ENCODE measurements at regions not wholly inside any gene's neighbourhood (a gene's known extent, or its start where the extent isn't known, plus 50 kb on each side); places are given as distances from the start of the nearest gene placed in this dataset.

DNA sequence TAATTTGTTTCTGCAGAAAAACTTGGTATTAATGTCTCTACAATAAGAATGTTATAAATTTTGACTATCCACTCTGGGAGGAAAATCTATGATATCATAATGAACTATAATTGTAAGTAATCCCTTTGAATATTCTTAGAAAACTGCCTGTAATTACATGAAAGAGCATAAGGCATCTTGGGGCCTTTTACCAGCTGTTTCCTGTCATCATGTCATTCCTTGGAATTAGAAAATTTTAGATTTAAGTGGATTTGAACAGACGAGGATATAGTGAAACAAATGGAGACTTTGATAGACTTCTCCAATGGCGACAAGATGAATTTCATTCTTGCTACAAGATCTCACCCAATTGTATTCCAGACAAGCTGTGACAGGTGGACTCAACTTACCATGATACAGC, 423.4 kb upstream of the FLRT2 start:
- H3K4me1 Mint-ChIP-seq, result no peaks in the 10 kb centered on the region
- no peaks in the 10 kb centered on the region for H3K36me3 Mint-ChIP-seq (ENCODE audit: low read depth)
- no peaks in the 10 kb centered on the region for H3K27me3 Mint-ChIP-seq
- no peak for DNase-seq
- peaks cover 4% of the 10 kb centered on the region for H3K9me3 Mint-ChIP-seq
- intact Hi-C loops (cut with micrococcal nuclease), result no loop called here
- no peak overlapping the region for H3K27ac Mint-ChIP-seq
- H3K4me3 Mint-ChIP-seq, result no peak overlapping the region

DNA sequence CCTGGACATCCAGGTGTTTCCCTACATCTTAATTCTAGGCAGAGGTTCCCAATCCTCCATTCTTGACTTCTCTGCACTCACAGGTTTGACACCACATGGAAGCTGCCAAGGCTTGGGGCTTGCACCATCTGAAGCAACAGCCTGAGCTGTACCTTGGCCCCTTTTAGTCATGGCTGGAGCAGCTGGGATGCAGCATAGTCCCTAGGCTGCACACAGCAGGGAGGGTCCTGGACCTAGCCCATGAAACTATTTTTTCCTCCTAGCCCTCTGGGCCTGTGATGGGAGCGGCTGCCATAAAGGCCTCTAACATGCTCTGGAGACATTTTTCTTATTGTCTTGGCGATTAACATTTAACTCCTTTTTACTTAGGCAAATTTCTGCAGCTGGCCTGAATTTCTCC, 417.2 kb upstream of the FLRT2 start:
- Mint-ChIP-seq H3K27me3 (no peaks in the 10 kb centered on the region), H3K4me3 (no peak overlapping the region), H3K4me1 (no peaks in the 10 kb centered on the region), H3K27ac (no peak overlapping the region), H3K9me3 (peaks cover 18% of the 10 kb centered on the region), H3K36me3 (ENCODE audit: low read depth) (no peaks in the 10 kb centered on the region)
- DNase-seq, result no peak
- intact Hi-C loops (cut with micrococcal nuclease), result no loop called here

DNA sequence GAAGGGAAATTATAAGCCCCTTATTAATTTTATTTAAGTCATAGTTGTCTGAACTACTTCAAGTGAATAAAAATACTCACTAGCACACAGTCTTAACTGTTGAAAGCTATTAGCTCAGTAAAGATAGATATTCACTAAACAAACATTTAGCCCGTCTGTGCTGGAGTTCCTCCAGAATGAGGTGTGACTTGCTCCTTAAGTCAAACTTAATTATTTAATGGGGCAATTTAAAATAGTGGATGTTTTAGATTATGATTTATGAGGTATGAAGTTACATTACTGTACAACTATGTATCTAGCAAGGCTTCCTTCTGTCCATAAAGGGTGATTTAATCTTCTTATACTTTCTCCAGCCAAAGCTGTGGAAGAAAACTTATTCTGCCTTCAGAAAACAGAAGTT, 414.0 kb upstream of the FLRT2 start:
- DNase-seq, result no peak
- Mint-ChIP-seq H3K36me3 (ENCODE audit: low read depth) (no peaks in the 10 kb centered on the region), H3K4me3 (no peak overlapping the region), H3K27ac (no peak overlapping the region), H3K9me3 (peaks cover 18% of the 10 kb centered on the region), H3K4me1 (no peaks in the 10 kb centered on the region), H3K27me3 (no peaks in the 10 kb centered on the region)
- intact Hi-C loops (cut with micrococcal nuclease), result no loop called here

DNA sequence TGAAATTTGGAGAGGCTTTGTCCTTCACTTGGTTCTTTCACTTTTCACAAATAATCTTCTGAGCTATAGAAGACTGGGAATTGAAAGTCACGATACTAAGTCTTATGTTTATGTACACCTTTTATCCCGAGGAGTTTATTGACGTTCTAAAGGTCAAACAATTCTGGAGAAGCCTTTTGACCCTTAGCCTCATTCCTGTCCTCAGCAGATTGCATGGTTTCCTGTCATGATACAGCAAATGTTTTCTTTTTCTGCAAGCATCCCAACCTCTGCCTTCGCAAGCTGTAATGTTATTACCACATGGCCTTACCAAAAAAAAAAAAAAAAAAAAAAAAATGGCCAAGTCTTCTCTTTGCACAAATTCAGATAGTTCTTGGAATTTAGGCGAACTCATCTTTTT, 411.7 kb upstream of the FLRT2 start:
- no peak for DNase-seq
- no peaks in the 10 kb centered on the region for H3K36me3 Mint-ChIP-seq (ENCODE audit: low read depth)
- no peak overlapping the region for H3K4me3 Mint-ChIP-seq
- H3K4me1 Mint-ChIP-seq, result no peaks in the 10 kb centered on the region
- H3K27ac Mint-ChIP-seq, result no peak overlapping the region
- H3K27me3 Mint-ChIP-seq, result no peaks in the 10 kb centered on the region
- H3K9me3 Mint-ChIP-seq, result peaks cover 13% of the 10 kb centered on the region
- intact Hi-C loops (cut with micrococcal nuclease), result no loop called here

DNA sequence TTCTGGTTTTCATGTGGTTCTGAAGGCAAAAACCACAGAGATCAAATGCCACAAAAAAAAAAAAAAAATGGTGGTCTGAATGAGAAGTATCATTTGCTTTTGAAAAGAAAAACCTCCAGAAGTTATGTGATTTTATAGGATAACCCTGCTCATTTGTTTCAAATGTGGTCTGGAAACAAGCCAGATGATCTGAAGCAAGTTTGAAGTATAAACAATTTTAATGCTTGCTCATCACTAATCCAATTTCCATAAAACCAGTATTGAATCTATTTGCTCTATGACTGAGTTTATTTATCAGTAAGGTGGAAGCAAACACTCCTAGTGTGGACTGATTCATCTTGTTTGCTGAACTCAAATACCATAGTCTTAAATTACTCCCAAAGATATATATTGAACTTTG, 407.3 kb upstream of the FLRT2 start:
- H3K27ac Mint-ChIP-seq, result no peak overlapping the region
- H3K4me1 Mint-ChIP-seq, result no peaks in the 10 kb centered on the region
- no peak overlapping the region for H3K4me3 Mint-ChIP-seq
- no peaks in the 10 kb centered on the region for H3K27me3 Mint-ChIP-seq
- H3K36me3 Mint-ChIP-seq (ENCODE audit: low read depth), result no peaks in the 10 kb centered on the region
- no peak for DNase-seq
- peaks cover 4% of the 10 kb centered on the region for H3K9me3 Mint-ChIP-seq
- intact Hi-C loops (cut with micrococcal nuclease), result no loop called here

DNA sequence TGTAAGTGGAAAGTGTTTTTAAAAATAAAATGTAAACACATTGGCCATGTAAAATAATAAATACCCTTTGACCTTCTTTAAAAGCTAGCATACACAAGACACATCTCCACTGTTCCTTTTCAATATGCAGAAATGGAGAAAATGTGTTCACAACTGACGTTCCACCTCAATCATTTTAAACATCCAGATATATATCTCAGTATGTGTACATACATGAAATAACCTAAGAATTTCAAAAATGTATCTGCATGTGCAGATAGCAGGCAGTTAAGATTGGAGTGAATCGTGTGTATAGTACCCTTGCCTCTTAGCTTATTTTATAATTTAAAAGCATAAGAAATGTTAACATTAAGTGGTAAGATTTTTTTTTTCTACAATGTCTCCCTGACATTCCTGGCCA, 406.2 kb upstream of the FLRT2 start:
- Mint-ChIP-seq H3K27me3 (no peaks in the 10 kb centered on the region), H3K4me3 (no peak overlapping the region), H3K27ac (no peak overlapping the region), H3K4me1 (no peaks in the 10 kb centered on the region), H3K9me3 (peaks cover 4% of the 10 kb centered on the region), H3K36me3 (ENCODE audit: low read depth) (no peaks in the 10 kb centered on the region)
- intact Hi-C loops (cut with micrococcal nuclease), result no loop called here
- no peak for DNase-seq

DNA sequence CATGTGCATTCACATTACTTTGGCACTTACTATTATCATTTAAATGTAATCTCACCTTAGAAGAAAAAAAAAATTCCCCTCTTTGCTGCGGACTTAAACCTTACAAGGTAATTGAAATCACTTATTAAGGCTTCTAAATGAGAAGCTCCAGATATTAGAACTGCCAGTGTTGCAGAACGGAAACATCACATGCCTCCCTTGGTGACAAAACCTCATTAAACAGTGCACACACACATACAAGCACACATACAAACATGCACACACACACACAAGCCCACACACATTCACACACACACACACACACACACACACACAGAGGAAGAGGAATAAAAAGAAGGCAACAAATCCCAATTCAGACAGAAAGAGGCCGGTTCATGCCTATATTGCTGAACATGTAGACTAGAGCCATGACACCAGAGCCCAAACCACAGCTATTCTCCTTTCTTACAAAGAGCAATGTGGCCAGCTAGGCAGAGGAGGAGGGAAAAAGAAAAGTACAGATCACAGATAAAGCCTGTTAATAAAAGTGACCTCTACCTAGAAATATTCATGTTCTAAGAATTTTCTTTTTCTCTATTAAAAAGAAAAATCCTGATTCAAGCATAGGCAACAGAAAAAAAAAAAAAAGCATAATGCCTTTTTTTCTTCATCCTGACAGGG, 405.2 kb upstream of the FLRT2 start:
- no peak overlapping the region for H3K27ac Mint-ChIP-seq
- intact Hi-C loops (cut with micrococcal nuclease), result no loop called here
- no peak for DNase-seq
- H3K27me3 Mint-ChIP-seq, result no peaks in the 10 kb centered on the region
- H3K4me3 Mint-ChIP-seq, result no peak overlapping the region
- no peaks in the 10 kb centered on the region for H3K36me3 Mint-ChIP-seq (ENCODE audit: low read depth)
- H3K9me3 Mint-ChIP-seq, result peaks cover 4% of the 10 kb centered on the region
- no peaks in the 10 kb centered on the region for H3K4me1 Mint-ChIP-seq

DNA sequence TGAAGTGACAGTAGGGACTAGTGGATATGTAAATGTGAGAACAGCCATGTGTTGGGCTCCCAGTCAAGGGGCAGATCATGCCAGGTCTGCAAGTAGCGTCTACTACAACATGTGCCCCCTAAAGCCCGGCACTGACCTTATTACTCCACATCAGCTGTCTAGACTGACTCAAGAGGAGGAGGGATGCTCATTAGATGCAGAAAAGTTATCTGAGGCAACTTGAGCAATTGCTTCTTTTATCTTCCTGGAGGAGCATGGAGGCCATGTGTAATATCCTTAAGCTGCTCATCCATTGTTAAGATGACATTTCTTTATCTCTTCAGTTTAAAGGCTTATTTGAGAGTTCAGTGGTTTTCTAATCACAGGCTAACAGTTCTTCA, 404.7 kb upstream of the FLRT2 start:
- H3K9me3 Mint-ChIP-seq, result peaks cover 4% of the 10 kb centered on the region
- H3K4me3 Mint-ChIP-seq, result no peak overlapping the region

DNA sequence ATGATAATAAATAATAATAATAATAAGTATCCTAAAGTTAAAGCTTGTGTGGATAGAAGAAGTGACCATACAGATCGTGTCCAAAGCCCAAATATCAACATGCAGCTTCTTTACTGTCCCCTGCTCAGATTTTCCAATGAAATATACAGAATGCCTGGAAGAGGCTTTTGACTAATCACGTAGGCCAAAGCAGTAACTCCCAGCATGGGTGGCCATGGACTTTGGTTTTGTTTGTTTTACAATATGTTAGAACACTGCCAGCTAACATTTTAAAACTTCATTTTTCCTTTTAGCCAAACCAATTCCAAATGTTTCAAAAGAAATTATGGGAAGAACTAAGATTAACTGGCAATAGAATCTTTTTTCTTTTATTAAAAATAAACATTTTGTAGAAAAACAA, 400.0 kb upstream of the FLRT2 start:
- Mint-ChIP-seq H3K27me3 (no peaks in the 10 kb centered on the region), H3K27ac (no peak overlapping the region), H3K36me3 (ENCODE audit: low read depth) (no peaks in the 10 kb centered on the region), H3K4me3 (no peak overlapping the region), H3K4me1 (no peaks in the 10 kb centered on the region), H3K9me3 (no peaks in the 10 kb centered on the region)
- no peak for DNase-seq
- intact Hi-C loops (cut with micrococcal nuclease), result no loop called here

More for the DNA sequence above, 404.7 kb upstream of the FLRT2 start:
- intact Hi-C loops (cut with micrococcal nuclease), result no loop called here
- Mint-ChIP-seq H3K27me3 (no peaks in the 10 kb centered on the region), H3K27ac (no peak overlapping the region), H3K4me1 (no peaks in the 10 kb centered on the region), H3K36me3 (ENCODE audit: low read depth) (no peaks in the 10 kb centered on the region)
- no peak for DNase-seq

DNA sequence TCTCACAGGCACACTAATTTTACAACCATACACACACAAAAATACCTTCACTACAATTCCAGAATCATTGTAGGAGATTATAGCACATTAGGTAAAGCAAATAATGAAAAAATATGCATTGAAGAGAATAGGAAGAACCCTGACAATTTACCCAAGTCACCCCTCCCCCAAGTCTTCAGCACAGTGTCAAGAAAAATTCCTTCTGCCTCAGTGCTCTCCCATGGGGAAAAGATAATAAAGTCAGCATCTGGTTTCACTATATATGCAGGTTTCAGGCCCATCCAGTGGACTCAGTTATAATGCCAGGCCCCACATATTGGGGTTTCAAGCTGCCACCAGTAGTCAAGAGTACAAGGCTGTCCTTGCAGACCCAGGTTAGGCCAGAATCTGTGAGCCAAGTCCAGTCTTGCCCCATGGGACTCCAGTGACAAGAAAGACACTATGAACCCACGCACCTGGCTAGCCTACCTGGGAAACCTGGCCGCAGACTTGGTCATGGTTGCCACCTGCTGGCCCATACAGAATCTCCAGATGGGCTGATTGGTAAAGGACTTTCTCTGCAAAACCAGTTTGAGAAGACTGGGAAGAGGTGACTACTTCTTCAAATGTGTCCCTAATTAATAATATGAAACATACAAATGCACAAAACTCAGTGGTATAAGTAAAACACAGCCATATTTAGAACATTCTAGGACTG, 398.6 kb upstream of the FLRT2 start:
- no peaks in the 10 kb centered on the region for H3K27me3 Mint-ChIP-seq
- intact Hi-C loops (cut with micrococcal nuclease), result no loop called here
- H3K36me3 Mint-ChIP-seq (ENCODE audit: low read depth), result no peaks in the 10 kb centered on the region
- no peak for DNase-seq
- no peaks in the 10 kb centered on the region for H3K9me3 Mint-ChIP-seq
- H3K4me1 Mint-ChIP-seq, result no peaks in the 10 kb centered on the region
- no peak overlapping the region for H3K4me3 Mint-ChIP-seq
- no peak overlapping the region for H3K27ac Mint-ChIP-seq

DNA sequence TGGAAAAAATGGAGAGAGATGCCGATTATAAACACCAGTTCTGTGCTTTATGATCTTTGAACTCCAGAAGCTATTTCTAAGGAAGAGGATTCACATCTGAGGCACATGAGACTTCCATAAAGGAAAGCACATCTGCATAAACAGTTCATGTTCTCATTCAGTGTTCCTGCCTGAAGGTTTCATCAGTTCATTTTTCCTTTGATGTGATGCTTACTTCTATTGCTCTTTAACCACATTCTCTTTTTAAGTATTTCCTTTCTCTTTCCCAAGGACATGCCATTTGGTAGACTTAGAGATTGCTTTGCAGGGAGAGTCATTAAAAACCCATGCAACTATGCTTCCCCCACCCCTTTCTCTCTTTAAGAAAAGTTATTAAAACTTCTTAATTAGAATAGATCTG, 387.0 kb upstream of the FLRT2 start:
- DNase-seq, result no peak
- intact Hi-C loops (cut with micrococcal nuclease), result no loop called here
- no peaks in the 10 kb centered on the region for H3K36me3 Mint-ChIP-seq (ENCODE audit: low read depth)
- H3K4me1 Mint-ChIP-seq, result no peaks in the 10 kb centered on the region
- H3K27me3 Mint-ChIP-seq, result no peaks in the 10 kb centered on the region
- H3K9me3 Mint-ChIP-seq, result no peaks in the 10 kb centered on the region
- no peak overlapping the region for H3K27ac Mint-ChIP-seq
- H3K4me3 Mint-ChIP-seq, result no peak overlapping the region

DNA sequence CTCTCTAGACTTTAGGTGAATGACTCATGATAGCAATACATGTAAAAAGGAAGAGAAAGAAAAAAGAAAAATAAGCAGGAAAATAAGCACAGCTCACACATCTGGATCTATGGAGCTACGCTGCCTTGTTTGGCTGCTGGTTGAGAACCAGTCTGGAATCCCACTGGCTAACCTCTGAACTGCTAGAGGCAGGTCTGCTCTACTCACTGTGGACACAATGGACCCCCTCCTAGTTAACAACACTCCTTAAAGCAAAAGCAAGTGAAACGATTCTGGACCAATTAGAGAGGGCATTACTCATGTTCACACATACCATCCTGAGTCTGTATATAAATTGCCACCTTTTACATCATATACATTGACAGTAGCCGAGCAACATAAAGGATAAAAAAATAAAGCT, 383.2 kb upstream of the FLRT2 start:
- H3K4me3 Mint-ChIP-seq, result no peak overlapping the region
- no peak for DNase-seq
- no peaks in the 10 kb centered on the region for H3K36me3 Mint-ChIP-seq (ENCODE audit: low read depth)
- intact Hi-C loops (cut with micrococcal nuclease), result no loop called here
- no peaks in the 10 kb centered on the region for H3K4me1 Mint-ChIP-seq
- no peak overlapping the region for H3K27ac Mint-ChIP-seq
- no peaks in the 10 kb centered on the region for H3K9me3 Mint-ChIP-seq
- H3K27me3 Mint-ChIP-seq, result no peaks in the 10 kb centered on the region

DNA sequence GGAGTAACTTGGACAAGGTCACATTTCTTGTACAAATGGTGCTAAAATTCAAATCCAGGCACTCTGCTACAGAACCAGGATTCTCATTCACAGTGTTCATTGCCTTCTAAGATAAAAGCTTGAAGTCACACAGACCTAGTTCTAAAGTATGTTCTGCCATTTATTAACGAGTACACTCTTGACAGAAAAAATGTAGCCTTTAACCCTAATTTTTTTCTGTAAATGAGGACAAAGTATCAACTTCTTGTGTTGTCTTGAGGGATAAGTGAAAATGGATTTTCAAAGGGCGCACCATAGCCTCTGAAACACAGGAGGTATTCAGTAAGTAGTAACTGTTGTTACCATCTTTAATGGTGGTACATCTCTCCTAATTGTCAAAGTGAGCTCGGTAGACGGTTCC, 379.8 kb upstream of the FLRT2 start:
- Mint-ChIP-seq H3K36me3 (ENCODE audit: low read depth) (no peaks in the 10 kb centered on the region), H3K27me3 (no peaks in the 10 kb centered on the region), H3K4me3 (no peak overlapping the region), H3K9me3 (no peaks in the 10 kb centered on the region), H3K4me1 (no peaks in the 10 kb centered on the region), H3K27ac (no peak overlapping the region)
- intact Hi-C loops (cut with micrococcal nuclease), result no loop called here
- DNase-seq, result no peak

DNA sequence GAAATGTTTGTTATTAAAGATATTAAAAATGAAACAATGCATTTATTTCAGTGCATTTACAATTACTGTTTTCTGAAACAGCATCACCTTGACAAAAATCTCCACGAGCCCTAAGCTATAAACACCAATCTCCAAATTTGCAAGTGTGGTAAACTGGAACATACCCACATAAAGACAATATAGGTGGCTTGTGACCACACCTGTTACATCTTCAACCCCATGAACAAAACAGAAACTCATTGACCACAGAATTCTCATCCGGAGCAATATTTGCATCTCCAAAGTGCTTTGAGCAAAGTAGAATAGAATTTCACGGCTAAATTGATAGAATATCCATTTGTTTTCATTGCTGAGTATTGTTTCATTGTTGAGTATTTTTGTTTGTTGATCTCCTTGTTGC, 375.2 kb upstream of the FLRT2 start:
- Mint-ChIP-seq H3K9me3 (peaks cover 3% of the 10 kb centered on the region), H3K4me3 (no peak overlapping the region), H3K27me3 (no peaks in the 10 kb centered on the region), H3K27ac (no peak overlapping the region), H3K4me1 (no peaks in the 10 kb centered on the region), H3K36me3 (ENCODE audit: low read depth) (no peaks in the 10 kb centered on the region)
- no peak for DNase-seq
- intact Hi-C loops (cut with micrococcal nuclease), result no loop called here

DNA sequence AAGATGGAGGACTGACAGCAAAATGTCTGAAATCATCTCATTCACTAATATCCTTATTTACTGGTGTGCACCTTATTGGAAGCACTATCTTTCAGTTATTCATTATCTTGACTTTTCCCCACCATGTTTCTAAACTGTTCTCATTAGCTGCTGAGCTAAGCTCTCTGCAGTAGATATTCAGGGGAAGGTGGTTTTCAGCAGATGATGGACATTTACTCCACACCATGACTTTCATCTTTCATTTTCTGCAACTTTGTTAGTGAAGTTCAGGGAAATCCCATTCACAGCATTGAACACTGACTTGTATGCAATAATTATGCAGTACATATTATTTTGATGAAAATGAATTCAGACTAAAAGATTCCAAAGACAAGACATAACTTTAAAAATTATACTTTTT, 373.6 kb upstream of the FLRT2 start:
- Mint-ChIP-seq H3K36me3 (ENCODE audit: low read depth) (no peaks in the 10 kb centered on the region), H3K27me3 (no peaks in the 10 kb centered on the region), H3K27ac (no peak overlapping the region), H3K4me3 (no peak overlapping the region), H3K9me3 (peaks cover 3% of the 10 kb centered on the region), H3K4me1 (no peaks in the 10 kb centered on the region)
- intact Hi-C loops (cut with micrococcal nuclease), result no loop called here
- no peak for DNase-seq
